Esophagus squamous epithelium (tissue), 4 donors: ENCODE measurements at regions not wholly inside any gene's neighbourhood (a gene's known extent, or its start where the extent isn't known, plus 50 kb on each side); places are given as distances from the start of the nearest gene placed in this dataset.

ENCODE experiments used
- CTCF ChIP-seq, 6 experiments: fragments of 450-650 bp in 4 of 6; fragments of 200-600 bp in 2 of 6; sonication (generic) in 2 of 6; IDR thresholded peaks; one replicate each; pipeline ENCODE4 v1.5.1; 2016 to 2019; ENCODE audit warnings: antibody characterized with exemption in 6 of 6, mild to moderate bottlenecking in 4 of 6, moderate library complexity in 4 of 6
- POLR2A ChIP-seq, 4 donors: fragments of 450-650 bp; IDR thresholded peaks; one replicate each; pipeline ENCODE4 v1.6.1; 2017; ENCODE audit warnings: antibody characterized with exemption in 4 of 4, mild to moderate bottlenecking in 4 of 4, moderate library complexity in 3 of 4

DNA sequence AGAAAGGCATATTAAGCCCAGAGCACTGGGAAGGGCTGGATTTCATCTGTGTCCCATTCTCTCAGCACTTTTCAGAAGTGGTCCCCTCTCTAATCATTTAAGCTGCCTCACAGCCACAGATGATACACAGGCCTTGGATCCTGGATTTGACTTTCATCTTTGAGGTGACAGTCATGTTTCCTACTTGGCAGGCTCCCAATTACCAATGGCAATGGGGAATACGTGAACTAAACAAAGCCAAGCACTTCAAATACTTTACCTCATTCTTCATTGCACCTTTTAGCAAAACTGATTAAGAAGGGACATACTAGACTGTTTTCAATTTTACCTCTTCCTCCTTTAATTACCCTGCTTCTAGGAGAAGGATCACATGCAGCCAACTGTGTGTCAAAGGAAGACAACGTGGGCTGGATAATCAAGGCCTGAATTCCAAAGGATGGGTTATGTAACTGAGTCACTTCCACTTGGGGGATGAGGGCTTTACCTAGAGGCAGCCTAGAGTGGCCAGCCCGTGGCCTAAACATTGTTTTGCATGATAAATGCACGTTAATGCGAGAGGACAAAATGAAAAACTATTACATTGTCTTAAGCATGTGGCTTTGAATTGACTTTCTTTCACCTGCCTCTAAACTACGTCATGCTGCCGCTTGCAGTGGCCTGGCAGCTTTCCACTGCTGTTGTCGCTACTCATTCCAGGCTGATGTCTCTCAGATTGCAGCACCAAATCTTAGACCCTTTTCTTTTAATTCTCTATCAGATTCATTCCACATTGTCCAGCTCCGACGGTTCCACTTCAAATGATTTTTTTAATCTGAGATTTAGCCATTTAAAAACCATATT lies 95.0 kb downstream of the KCTD12 start:
- TF ChIP-seq POLR2A (IDR thresholded peaks at IDR 0.05), result no peak
- no peak for TF ChIP-seq CTCF (IDR thresholded peaks at IDR 0.05)
